Karpas-422 (cell line): ENCODE measurements at regions not wholly inside any gene's neighbourhood (a gene's known extent, or its start where the extent isn't known, plus 50 kb on each side); places are given as distances from the start of the nearest gene placed in this dataset.

Experiments used
- DNase-seq: peaks from one replicate; pipeline ENCODE4 v3.0.0-alpha.2; 2015
- H2AFZ ChIP-seq: fragments of 200-600 bp; sonication (generic); 2 replicates; pipeline ENCODE4 v1.6.1; 2014; ENCODE audit warnings: antibody characterized with exemption, low read length, mixed read lengths
- H3K27ac ChIP-seq: fragments of 200-600 bp; sonication (generic); 2 replicates; pipeline ENCODE4 v1.5.1; 2014; ENCODE audit warnings: mild to moderate bottlenecking, low read length, moderate library complexity
- H3K27me3 ChIP-seq: fragments of 200-600 bp; sonication (generic); 2 replicates; pipeline ENCODE4 v1.6.1; 2014; ENCODE audit warnings: low read length, mixed read lengths
- H3K36me3 ChIP-seq: fragments of 200-600 bp; sonication (generic); 2 replicates; pipeline ENCODE4 v1.6.1; 2014; ENCODE audit warnings: low read length, mixed read lengths; ENCODE audit not compliant: insufficient read depth
- H3K4me1 ChIP-seq: fragments of 200-600 bp; sonication (generic); 2 replicates; pipeline ENCODE4 v1.6.1; 2014; ENCODE audit warnings: mild to moderate bottlenecking, low read length, mixed read lengths
- H3K4me2 ChIP-seq: fragments of 200-600 bp; sonication (generic); 2 replicates; pipeline ENCODE4 v1.6.1; 2014; ENCODE audit warnings: low read length, low read depth, mild to moderate bottlenecking; ENCODE audit not compliant: poor library complexity, severe bottlenecking
- H3K4me3 ChIP-seq: fragments of 200-600 bp; sonication (generic); 2 replicates; pipeline ENCODE4 v1.5.1; 2014; ENCODE audit warnings: mild to moderate bottlenecking, antibody characterized with exemption, low read length, mixed read lengths
- H3K79me2 ChIP-seq: fragments of 200-600 bp; sonication (generic); 2 replicates; pipeline ENCODE4 v1.6.1; 2014; ENCODE audit warnings: mild to moderate bottlenecking, low read length, mixed read lengths
- H3K9ac ChIP-seq: fragments of 200-600 bp; sonication (generic); 2 replicates; pipeline ENCODE4 v1.6.0; 2014; ENCODE audit warnings: low read length
- H3K9me2 ChIP-seq: fragments of 200-600 bp; sonication (generic), shearing (Covaris generic); replicated peaks from 2 replicates; pipeline ENCODE4 v1.6.0; 2014; ENCODE audit warnings: mild to moderate bottlenecking, low read length, moderate library complexity; ENCODE audit not compliant: insufficient read depth
- H3K9me3 ChIP-seq: fragments of 300-700, 200-600 bp; sonication (generic); 2 replicates; pipeline ENCODE4 v1.6.1; 2014; ENCODE audit warnings: low read length, mixed read lengths
- H4K20me1 ChIP-seq: fragments of 200-600 bp; sonication (generic); 2 replicates; pipeline ENCODE4 v1.6.1; 2014; ENCODE audit warnings: mild to moderate bottlenecking, antibody characterized with exemption, low read length, low read depth; ENCODE audit not compliant: insufficient read depth

DNA sequence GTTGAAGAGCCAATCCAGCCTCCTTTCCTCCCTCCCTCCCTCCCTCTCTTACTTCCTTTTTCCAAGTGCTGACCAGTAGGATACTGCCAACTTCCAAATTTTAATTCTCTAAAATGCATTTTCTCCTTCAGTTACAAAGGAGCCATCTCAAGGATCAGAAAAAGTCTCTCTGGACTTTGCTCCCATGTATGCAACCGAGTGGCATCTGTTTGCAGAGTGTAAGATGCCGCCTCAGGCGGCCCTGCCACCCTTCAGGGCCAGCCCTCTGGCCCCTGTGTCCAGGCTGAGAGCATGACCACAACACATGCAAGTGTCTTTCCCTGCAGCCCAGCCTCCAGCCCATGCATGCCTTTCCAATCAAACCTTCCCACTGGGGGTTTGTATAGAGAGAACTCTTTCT, 205.3 kb upstream of the RAB4A start:
- Histone ChIP-seq H4K20me1 (no peaks in the 10 kb centered on the region), H3K4me3 (no peak overlapping the region), H3K27me3 (no peaks in the 10 kb centered on the region), H3K4me2 (no peak overlapping the region), H2AFZ (no peak overlapping the region), H3K9ac (no peak overlapping the region), H3K4me1 (no peaks in the 10 kb centered on the region), H3K9me2 (no peaks in the 10 kb centered on the region), H3K36me3 (no peaks in the 10 kb centered on the region), H3K9me3 (no peaks in the 10 kb centered on the region), H3K79me2 (no peaks in the 10 kb centered on the region), H3K27ac (no peak overlapping the region)
- no peak for DNase-seq

DNA sequence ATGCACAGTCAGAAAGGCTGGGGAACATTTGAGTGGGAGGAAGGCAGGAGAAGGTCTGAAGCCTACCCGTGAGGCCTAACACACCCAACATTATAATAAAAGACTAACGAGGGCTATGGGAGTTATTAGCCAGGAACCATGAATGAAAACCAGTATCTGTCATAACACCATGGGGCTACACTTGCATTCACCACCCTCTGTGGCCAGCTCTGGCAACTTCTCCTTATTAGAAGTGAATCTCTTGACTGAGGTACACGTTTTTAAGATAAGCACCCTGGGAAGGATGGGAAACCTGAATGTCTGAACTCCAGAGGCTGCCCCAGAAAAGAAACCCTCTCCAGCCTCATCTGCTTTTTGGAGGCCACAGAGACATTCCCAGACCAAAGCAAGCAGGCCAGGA, 204.3 kb upstream of the RAB4A start:
- Histone ChIP-seq H3K9ac (no peak overlapping the region), H3K79me2 (no peaks in the 10 kb centered on the region), H3K9me2 (no peaks in the 10 kb centered on the region), H3K27ac (no peak overlapping the region), H2AFZ (no peak overlapping the region), H3K4me3 (no peak overlapping the region), H3K4me1 (no peaks in the 10 kb centered on the region), H3K27me3 (no peaks in the 10 kb centered on the region), H4K20me1 (no peaks in the 10 kb centered on the region), H3K36me3 (no peaks in the 10 kb centered on the region), H3K4me2 (no peak overlapping the region), H3K9me3 (no peaks in the 10 kb centered on the region)
- no peak for DNase-seq

DNA sequence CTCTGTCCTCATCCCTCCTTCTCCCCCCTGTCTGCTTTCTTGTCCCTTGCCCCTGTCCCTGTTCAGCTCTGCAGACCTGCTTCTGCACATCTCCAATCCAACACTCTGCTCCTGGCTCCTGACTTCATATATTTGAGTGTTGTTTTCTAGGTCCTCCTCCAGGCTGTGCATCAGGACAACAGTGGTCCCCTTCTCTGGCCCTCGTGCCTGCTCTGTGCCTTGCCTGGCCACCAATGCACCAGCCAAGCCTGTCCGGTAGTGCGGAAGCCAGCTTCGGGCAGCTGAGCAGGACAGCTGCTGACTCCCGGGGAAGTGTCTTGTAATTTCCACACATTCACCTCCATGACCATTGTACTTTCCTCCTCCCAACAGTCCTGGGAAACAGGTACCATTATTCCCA, 203.4 kb upstream of the RAB4A start:
- Histone ChIP-seq H3K9me3 (no peaks in the 10 kb centered on the region), H4K20me1 (no peaks in the 10 kb centered on the region), H3K9ac (no peak overlapping the region), H3K4me1 (no peaks in the 10 kb centered on the region), H2AFZ (no peak overlapping the region), H3K79me2 (no peaks in the 10 kb centered on the region), H3K4me3 (no peak overlapping the region), H3K27me3 (no peaks in the 10 kb centered on the region), H3K9me2 (no peaks in the 10 kb centered on the region), H3K36me3 (no peaks in the 10 kb centered on the region), H3K4me2 (no peak overlapping the region), H3K27ac (no peak overlapping the region)
- no peak for DNase-seq

GRCh38 chr1:229068270-229068987, 202.5 kb upstream of the RAB4A start:
- H4K20me1 ChIP-seq, result no peaks in the 10 kb centered on the region
- no peak overlapping the region for H2AFZ ChIP-seq
- H3K9me2 ChIP-seq, result no peaks in the 10 kb centered on the region
- H3K36me3 ChIP-seq, result no peaks in the 10 kb centered on the region
- no peaks in the 10 kb centered on the region for H3K79me2 ChIP-seq
- no peaks in the 10 kb centered on the region for H3K4me1 ChIP-seq
- no peak overlapping the region for H3K9ac ChIP-seq
- no peaks in the 10 kb centered on the region for H3K27me3 ChIP-seq
- DNase-seq, result no peak
- H3K9me3 ChIP-seq, result no peaks in the 10 kb centered on the region
- no peak overlapping the region for H3K4me3 ChIP-seq
- no peak overlapping the region for H3K27ac ChIP-seq
- H3K4me2 ChIP-seq, result no peak overlapping the region

DNA sequence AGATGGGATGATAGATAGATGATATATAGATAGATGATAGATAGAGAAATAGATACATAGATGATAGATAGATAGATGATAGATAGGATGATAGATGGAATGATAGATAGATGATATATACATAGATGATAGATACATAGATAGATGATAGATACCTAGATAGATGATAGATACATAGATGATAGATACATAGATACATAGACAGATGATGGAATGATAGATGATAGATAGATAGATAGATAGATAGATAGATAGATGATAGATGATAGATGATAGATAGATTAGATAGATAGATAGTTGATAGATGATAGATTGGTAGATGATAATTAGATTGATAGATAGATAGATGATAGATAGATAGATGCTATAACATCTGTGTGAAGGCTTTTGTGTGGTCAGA, 201.7 kb upstream of the RAB4A start:
- Histone ChIP-seq H3K9ac (no peak overlapping the region), H3K27me3 (no peaks in the 10 kb centered on the region), H3K36me3 (no peaks in the 10 kb centered on the region), H3K4me2 (no peak overlapping the region), H3K27ac (no peak overlapping the region), H3K79me2 (no peaks in the 10 kb centered on the region), H4K20me1 (no peaks in the 10 kb centered on the region), H3K4me1 (no peaks in the 10 kb centered on the region), H3K9me2 (no peaks in the 10 kb centered on the region), H3K4me3 (no peak overlapping the region), H2AFZ (no peak overlapping the region), H3K9me3 (no peaks in the 10 kb centered on the region)
- no peak for DNase-seq

- H3K9ac ChIP-seq, result no peak overlapping the region
- no peak for DNase-seq
- no peaks in the 10 kb centered on the region for H3K36me3 ChIP-seq
- H3K27ac ChIP-seq, result no peak overlapping the region
- H3K79me2 ChIP-seq, result no peaks in the 10 kb centered on the region
- no peaks in the 10 kb centered on the region for H3K9me3 ChIP-seq
- H2AFZ ChIP-seq, result no peak overlapping the region
- H3K9me2 ChIP-seq, result no peaks in the 10 kb centered on the region
- no peaks in the 10 kb centered on the region for H4K20me1 ChIP-seq
- H3K4me1 ChIP-seq, result no peaks in the 10 kb centered on the region
- H3K4me2 ChIP-seq, result no peak overlapping the region
- no peak overlapping the region for H3K4me3 ChIP-seq
- no peaks in the 10 kb centered on the region for H3K27me3 ChIP-seq
Observed at GRCh38 chr1:229070168-229070567, 200.7 kb upstream of the RAB4A start.

GRCh38 chr1:229073251-229073650, 197.7 kb upstream of the RAB4A start:
- Histone ChIP-seq H3K36me3 (no peaks in the 10 kb centered on the region), H3K4me1 (no peaks in the 10 kb centered on the region), H3K9me3 (no peaks in the 10 kb centered on the region), H3K4me2 (no peak overlapping the region), H3K4me3 (no peak overlapping the region), H3K9ac (no peak overlapping the region), H3K9me2 (no peaks in the 10 kb centered on the region), H3K27ac (no peak overlapping the region), H3K79me2 (no peaks in the 10 kb centered on the region), H4K20me1 (no peaks in the 10 kb centered on the region), H2AFZ (no peak overlapping the region), H3K27me3 (no peaks in the 10 kb centered on the region)
- no peak for DNase-seq

- no peak overlapping the region for H2AFZ ChIP-seq
- no peaks in the 10 kb centered on the region for H3K79me2 ChIP-seq
- no peaks in the 10 kb centered on the region for H4K20me1 ChIP-seq
- H3K4me1 ChIP-seq, result no peaks in the 10 kb centered on the region
- no peak overlapping the region for H3K27ac ChIP-seq
- H3K4me3 ChIP-seq, result no peak overlapping the region
- no peaks in the 10 kb centered on the region for H3K9me2 ChIP-seq
- no peaks in the 10 kb centered on the region for H3K36me3 ChIP-seq
- no peak overlapping the region for H3K4me2 ChIP-seq
- H3K9ac ChIP-seq, result no peak overlapping the region
- no peaks in the 10 kb centered on the region for H3K27me3 ChIP-seq
- no peak for DNase-seq
- no peaks in the 10 kb centered on the region for H3K9me3 ChIP-seq
Observed at GRCh38 chr1:229075217-229075616, 195.7 kb upstream of the RAB4A start.

- H4K20me1 ChIP-seq, result no peaks in the 10 kb centered on the region
- no peaks in the 10 kb centered on the region for H3K27me3 ChIP-seq
- H3K4me3 ChIP-seq, result no peak overlapping the region
- no peak overlapping the region for H3K27ac ChIP-seq
- no peaks in the 10 kb centered on the region for H3K79me2 ChIP-seq
- DNase-seq, result no peak
- no peak overlapping the region for H3K4me2 ChIP-seq
- no peaks in the 10 kb centered on the region for H3K4me1 ChIP-seq
- H3K9me3 ChIP-seq, result no peaks in the 10 kb centered on the region
- no peak overlapping the region for H2AFZ ChIP-seq
- H3K36me3 ChIP-seq, result no peaks in the 10 kb centered on the region
- H3K9ac ChIP-seq, result no peak overlapping the region
- H3K9me2 ChIP-seq, result no peaks in the 10 kb centered on the region
Observed at GRCh38 chr1:229075716-229076115, 195.2 kb upstream of the RAB4A start.
